Body of pancreas (tissue), 4 donors: ENCODE measurements at regions not wholly inside any gene's neighbourhood (a gene's known extent, or its start where the extent isn't known, plus 50 kb on each side); places are given as distances from the start of the nearest gene placed in this dataset.

Experiments
- ATAC-seq: fragments of 150-250 bp; one replicate; pipeline ENCODE4 v1.9.1; 2016
- DNase-seq, 4 donors: peaks; one replicate each; pipeline ENCODE4 v3.0.0-alpha.2; 2019
- H3K27ac ChIP-seq, 4 donors: fragments of 200-600 bp; sonication (generic); 1 replicate in 3 of 4; 2 replicates in 1 of 4; pipeline versions ENCODE4 v1.5.1 to v1.6.1; 2016 to 2019; ENCODE audit warnings: mild to moderate bottlenecking in 1 of 4, mixed read lengths in 1 of 4, moderate library complexity in 1 of 4
- H3K27me3 ChIP-seq, 2 donors: fragments of 200-600 bp; sonication (generic); one replicate each; pipeline ENCODE4 v1.6.0; 2016; ENCODE audit warnings: mild to moderate bottlenecking in 1 of 2
- H3K36me3 ChIP-seq, 2 donors: fragments of 200-600 bp; sonication (generic); replicated peaks in 1 of 2; 2 replicates each; pipeline ENCODE4 v1.5.1; 2016; ENCODE audit warnings: low read depth in 2 of 2; ENCODE audit not compliant: insufficient read depth in 1 of 2
- H3K4me1 ChIP-seq: fragments of 200-600 bp; sonication (generic); one replicate; pipeline ENCODE4 v1.6.0; 2016
- H3K4me3 ChIP-seq, 2 donors: fragments of 200-600 bp; sonication (generic); 1 replicate in 1 of 2; 2 replicates in 1 of 2; pipeline ENCODE4 v1.5.1; 2016 to 2019
- H3K9me3 ChIP-seq, 3 donors: fragments of 200-600 bp; sonication (generic); 1 replicate in 2 of 3; 2 replicates in 1 of 3; pipeline ENCODE4 v1.5.1; 2016
- POLR2A ChIP-seq, 3 donors: fragments of 450-650 bp; IDR thresholded peaks; one replicate each; pipeline ENCODE4 v1.6.1; 2016; ENCODE audit warnings: antibody characterized with exemption in 3 of 3, mild to moderate bottlenecking in 2 of 3
- WGBS, 2 donors: methylation state at CpG; one replicate each; pipeline ENCODE4 v1.1.5; 2017; 5-methylcytosine and 5-hydroxymethylcytosine counted together
- intact Hi-C: fragments of 100-400 bp; cut with DNase I; formaldehyde crosslinking; loops from one replicate; pipeline ENCODE4 v1.15.1; 2023
- TF ChIP-seq, protein P1 (sequence below), 7 experiments: fragments of 450-650 bp in 4 of 7; fragments of 200-600 bp in 3 of 7; sonication (generic) in 3 of 7; IDR thresholded peaks; one replicate each; pipeline ENCODE4 v1.5.1; 2016 to 2019; ENCODE audit warnings: antibody characterized with exemption in 7 of 7

- ATAC-seq (no peak), DNase-seq (no peak)
- Histone ChIP-seq H3K9me3 (no peaks in the 10 kb centered on the region), H3K36me3 (no peaks in the 10 kb centered on the region), H3K27me3 (no peaks in the 10 kb centered on the region), H3K27ac (no peak overlapping the region), H3K4me1 (no peaks in the 10 kb centered on the region), H3K4me3 (no peak overlapping the region)
- 91 to 96% methylated on average over 1 of the region's 1 CpG for WGBS, 2 donors
- TF ChIP-seq, protein P1, sequence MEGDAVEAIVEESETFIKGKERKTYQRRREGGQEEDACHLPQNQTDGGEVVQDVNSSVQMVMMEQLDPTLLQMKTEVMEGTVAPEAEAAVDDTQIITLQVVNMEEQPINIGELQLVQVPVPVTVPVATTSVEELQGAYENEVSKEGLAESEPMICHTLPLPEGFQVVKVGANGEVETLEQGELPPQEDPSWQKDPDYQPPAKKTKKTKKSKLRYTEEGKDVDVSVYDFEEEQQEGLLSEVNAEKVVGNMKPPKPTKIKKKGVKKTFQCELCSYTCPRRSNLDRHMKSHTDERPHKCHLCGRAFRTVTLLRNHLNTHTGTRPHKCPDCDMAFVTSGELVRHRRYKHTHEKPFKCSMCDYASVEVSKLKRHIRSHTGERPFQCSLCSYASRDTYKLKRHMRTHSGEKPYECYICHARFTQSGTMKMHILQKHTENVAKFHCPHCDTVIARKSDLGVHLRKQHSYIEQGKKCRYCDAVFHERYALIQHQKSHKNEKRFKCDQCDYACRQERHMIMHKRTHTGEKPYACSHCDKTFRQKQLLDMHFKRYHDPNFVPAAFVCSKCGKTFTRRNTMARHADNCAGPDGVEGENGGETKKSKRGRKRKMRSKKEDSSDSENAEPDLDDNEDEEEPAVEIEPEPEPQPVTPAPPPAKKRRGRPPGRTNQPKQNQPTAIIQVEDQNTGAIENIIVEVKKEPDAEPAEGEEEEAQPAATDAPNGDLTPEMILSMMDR (IDR thresholded peaks at IDR 0.05), result no peak
- no peak for TF ChIP-seq POLR2A (IDR thresholded peaks at IDR 0.05)
- intact Hi-C loops, result no loop called here
Measured at GRCh38 chr9:13988944-13989343, 325.0 kb downstream of the NFIB start.

DNA sequence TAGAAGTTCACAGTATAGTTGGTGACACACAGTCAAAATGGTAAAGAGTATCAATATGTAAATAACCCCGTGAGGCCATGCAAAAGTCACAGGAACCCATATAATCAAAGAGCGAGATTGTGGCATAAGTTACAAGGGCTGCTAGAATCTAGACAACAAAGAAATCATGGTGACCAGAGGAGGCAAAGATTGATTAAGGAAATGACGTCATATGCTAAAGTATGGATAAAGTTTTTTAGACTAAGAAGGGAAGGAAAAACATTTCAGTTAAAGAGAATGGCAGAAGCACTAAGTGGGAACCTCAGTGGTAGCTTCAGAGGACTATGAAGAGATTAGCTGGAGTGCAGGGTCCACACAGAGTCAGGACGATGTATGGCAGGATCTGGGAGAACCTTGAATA lies 330.3 kb downstream of the NFIB start:
- no peak for TF ChIP-seq POLR2A (IDR thresholded peaks at IDR 0.05)
- TF ChIP-seq, protein P1 (IDR thresholded peaks at IDR 0.05), result no peak
- Histone ChIP-seq H3K4me3 (no peak overlapping the region), H3K4me1 (no peaks in the 10 kb centered on the region), H3K27me3 (no peaks in the 10 kb centered on the region), H3K36me3 (no peaks in the 10 kb centered on the region), H3K9me3 (no peaks in the 10 kb centered on the region), H3K27ac (no peak overlapping the region)
- DNase-seq (no peak), ATAC-seq (no peak)
- 80 to 82% methylated on average over 4 of the region's 4 CpGs for WGBS, 2 donors
- intact Hi-C loops, result no loop called here

GRCh38 chr9:13979941-13980318 lies 334.0 kb downstream of the NFIB start:
- intact Hi-C loops, result no loop called here
- no peak for ATAC-seq
- 16 to 21% methylated on average over 2 of the region's 2 CpGs for WGBS, 2 donors

DNA sequence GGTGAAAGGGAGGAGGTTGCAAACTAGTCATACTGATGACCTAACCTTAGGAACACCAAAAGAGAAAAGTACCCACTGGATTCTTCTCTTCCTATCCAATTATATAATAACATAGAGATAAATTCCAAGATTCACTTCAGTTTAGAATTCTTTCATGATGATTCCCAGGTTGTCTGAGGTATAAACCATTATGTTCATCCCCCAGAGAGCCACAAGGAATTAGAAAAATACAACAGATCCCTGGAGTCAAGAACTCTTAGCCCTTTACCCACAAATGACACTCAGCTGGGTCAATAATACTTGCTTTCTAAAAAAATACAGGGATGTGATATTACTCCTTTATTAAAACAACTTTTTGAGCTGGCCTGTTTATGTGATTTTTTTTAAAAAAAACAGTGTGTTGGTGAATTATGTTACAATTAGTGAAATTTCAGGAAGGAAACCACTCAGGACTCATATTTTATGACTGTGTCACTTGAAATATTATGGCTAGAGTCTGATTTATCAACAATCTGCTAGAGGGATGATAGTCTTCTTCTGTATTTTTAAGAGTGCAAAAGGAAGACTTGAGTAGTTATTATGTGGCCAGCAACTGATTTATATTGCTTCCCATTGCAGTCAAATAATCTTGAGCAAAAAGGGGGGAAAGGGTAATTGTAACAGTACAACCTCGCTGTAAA lies 338.2 kb downstream of the NFIB start:
- intact Hi-C loops, result no loop called here
- no peaks in the 10 kb centered on the region for H3K36me3 ChIP-seq
- no peaks in the 10 kb centered on the region for H3K4me1 ChIP-seq
- WGBS, 2 donors, result 81 to 92% methylated on average over 1 of the region's 1 CpG
- DNase-seq (no peak), ATAC-seq (no peak)
- no peaks in the 10 kb centered on the region for H3K27me3 ChIP-seq
- no peak for TF ChIP-seq POLR2A (IDR thresholded peaks at IDR 0.05)
- TF ChIP-seq, protein P1 (IDR thresholded peaks at IDR 0.05), result no peak
- H3K27ac ChIP-seq, result no peak overlapping the region
- no peak overlapping the region for H3K4me3 ChIP-seq
- no peaks in the 10 kb centered on the region for H3K9me3 ChIP-seq

More at GRCh38 chr9:13979941-13980318, 334.0 kb downstream of the NFIB start:
- no peak for DNase-seq
- no peak for TF ChIP-seq POLR2A (IDR thresholded peaks at IDR 0.05)
- TF ChIP-seq, protein P1 (IDR thresholded peaks at IDR 0.05), result no peak
- H3K27me3 ChIP-seq, result no peaks in the 10 kb centered on the region
- no peaks in the 10 kb centered on the region for H3K4me1 ChIP-seq
- H3K9me3 ChIP-seq, result no peaks in the 10 kb centered on the region
- H3K27ac ChIP-seq, result no peak overlapping the region
- H3K36me3 ChIP-seq, result no peaks in the 10 kb centered on the region
- H3K4me3 ChIP-seq, result no peak overlapping the region

- Histone ChIP-seq H3K9me3 (no peaks in the 10 kb centered on the region), H3K27ac (no peak overlapping the region), H3K4me1 (no peaks in the 10 kb centered on the region), H3K27me3 (no peaks in the 10 kb centered on the region), H3K36me3 (no peaks in the 10 kb centered on the region), H3K4me3 (no peak overlapping the region)
- WGBS, 2 donors, result 64 to 78% methylated on average over 4 of the region's 4 CpGs
- DNase-seq, result no peak
- ATAC-seq, result no peak
- intact Hi-C loops, result no loop called here
- TF ChIP-seq, protein P1 (IDR thresholded peaks at IDR 0.05), result no peak
- no peak for TF ChIP-seq POLR2A (IDR thresholded peaks at IDR 0.05)
Measured at GRCh38 chr9:13974891-13975290, 339.1 kb downstream of the NFIB start.
